ENCODE measurements at regions not wholly inside any gene's neighbourhood (a gene's known extent, or its start where the extent isn't known, plus 50 kb on each side); places are given as distances from the start of the nearest gene placed in this dataset.
"Not testable (repeated sequence)": the region's sequence is repeated elsewhere in the genome, so short reads cannot be mapped to it uniquely, and the experiment has no call there.

DNA sequence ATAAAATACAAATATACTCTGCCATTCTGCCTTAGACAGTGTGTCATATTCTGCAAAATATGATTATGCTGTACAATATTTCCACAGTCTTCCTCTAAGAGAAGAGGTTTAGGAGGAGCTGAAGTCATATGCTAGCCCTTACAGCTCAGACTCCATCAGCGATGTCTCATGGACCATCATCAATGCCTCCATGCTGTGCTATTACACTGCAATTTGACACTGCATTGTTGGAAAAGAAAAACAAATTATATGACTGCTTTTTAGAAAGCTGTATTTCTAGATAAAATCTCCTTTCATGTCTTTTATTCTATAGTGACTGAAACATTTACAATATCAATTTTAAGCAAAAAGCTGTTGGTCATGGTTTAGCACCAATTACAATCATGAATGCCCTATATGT is 1089.4 kb upstream of the MIR17HG start:
- H3K4me3 ChIP-seq (replicated peaks; ENCODE audit: low read depth, low read length): no peak overlapping the region
- TF ChIP-seq, protein P1, sequence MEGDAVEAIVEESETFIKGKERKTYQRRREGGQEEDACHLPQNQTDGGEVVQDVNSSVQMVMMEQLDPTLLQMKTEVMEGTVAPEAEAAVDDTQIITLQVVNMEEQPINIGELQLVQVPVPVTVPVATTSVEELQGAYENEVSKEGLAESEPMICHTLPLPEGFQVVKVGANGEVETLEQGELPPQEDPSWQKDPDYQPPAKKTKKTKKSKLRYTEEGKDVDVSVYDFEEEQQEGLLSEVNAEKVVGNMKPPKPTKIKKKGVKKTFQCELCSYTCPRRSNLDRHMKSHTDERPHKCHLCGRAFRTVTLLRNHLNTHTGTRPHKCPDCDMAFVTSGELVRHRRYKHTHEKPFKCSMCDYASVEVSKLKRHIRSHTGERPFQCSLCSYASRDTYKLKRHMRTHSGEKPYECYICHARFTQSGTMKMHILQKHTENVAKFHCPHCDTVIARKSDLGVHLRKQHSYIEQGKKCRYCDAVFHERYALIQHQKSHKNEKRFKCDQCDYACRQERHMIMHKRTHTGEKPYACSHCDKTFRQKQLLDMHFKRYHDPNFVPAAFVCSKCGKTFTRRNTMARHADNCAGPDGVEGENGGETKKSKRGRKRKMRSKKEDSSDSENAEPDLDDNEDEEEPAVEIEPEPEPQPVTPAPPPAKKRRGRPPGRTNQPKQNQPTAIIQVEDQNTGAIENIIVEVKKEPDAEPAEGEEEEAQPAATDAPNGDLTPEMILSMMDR (IDR thresholded peaks at IDR 0.05; ENCODE audit: low read length, missing control alignments): no peak
- DNase-seq (ENCODE audit: low read depth): no peak

DNA sequence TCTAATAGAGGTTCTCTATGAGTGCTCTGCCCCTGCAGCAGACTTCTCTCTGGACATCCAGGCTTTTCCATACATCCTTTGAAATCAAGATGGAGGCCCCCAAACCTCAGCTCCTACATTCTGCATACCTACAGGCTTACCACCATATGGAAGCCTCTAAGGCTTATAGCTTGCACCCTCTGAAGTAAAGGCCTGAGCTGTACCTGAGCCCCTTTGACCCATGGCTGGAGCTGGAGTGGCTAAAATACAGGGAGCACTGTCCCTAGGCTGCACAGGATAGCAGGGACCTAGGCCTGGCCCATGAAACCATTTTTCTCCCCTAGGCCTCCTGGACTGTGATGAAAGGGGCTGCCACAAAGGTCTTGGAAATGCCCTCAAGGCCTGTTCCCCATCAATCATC is 1086.1 kb upstream of the MIR17HG start:
- no peak for DNase-seq (ENCODE audit: low read depth)
- TF ChIP-seq, protein P1 (IDR thresholded peaks at IDR 0.05; ENCODE audit: low read length, missing control alignments): no peak
- H3K4me3 ChIP-seq (replicated peaks; ENCODE audit: low read depth, low read length): no peak overlapping the region

GRCh38 chr13:90270226-90270625 is 1077.3 kb upstream of the MIR17HG start:
- TF ChIP-seq, protein P1 (IDR thresholded peaks at IDR 0.05; ENCODE audit: low read length, missing control alignments): no peak
- peak; percentile 52 for DNase-seq (ENCODE audit: low read depth)

DNA sequence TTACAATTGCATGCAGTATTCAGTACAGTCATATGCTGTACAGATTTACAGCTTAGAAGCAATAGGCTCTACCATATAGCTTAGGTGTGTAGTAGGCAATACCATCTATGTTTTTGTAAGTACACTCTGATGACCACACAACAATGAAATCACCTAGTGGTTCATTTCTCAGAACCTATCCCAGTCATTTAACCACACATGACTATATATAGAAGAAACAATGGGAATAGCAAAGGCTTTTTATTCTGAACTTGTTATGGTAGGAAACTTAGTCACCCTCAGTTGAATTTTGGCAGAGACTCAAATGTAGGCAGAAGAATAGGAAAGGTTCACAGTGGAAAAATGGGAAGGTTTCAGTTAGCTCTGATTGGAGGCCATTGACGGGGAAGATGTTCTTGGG is 1075.1 kb upstream of the MIR17HG start:
- TF ChIP-seq, protein P1 (IDR thresholded peaks at IDR 0.05; ENCODE audit: low read length, missing control alignments): no peak
- no peak overlapping the region for H3K4me3 ChIP-seq (replicated peaks; ENCODE audit: low read depth, low read length)
- peak; percentile 93 for DNase-seq (ENCODE audit: low read depth)

More at GRCh38 chr13:90270226-90270625, 1077.3 kb upstream of the MIR17HG start:
- no peak overlapping the region for H3K4me3 ChIP-seq (replicated peaks; ENCODE audit: low read depth, low read length)

GRCh38 chr13:90276216-90276615 is 1071.3 kb upstream of the MIR17HG start:
- TF ChIP-seq, protein P1 (IDR thresholded peaks at IDR 0.05; ENCODE audit: low read length, missing control alignments): no peak
- no peak for DNase-seq (ENCODE audit: low read depth)

GRCh38 chr13:90278231-90278630 is 1069.3 kb upstream of the MIR17HG start:
- not testable (repeated sequence) for DNase-seq (ENCODE audit: low read depth); H3K4me3 ChIP-seq (replicated peaks; ENCODE audit: low read depth, low read length)

More at GRCh38 chr13:90276216-90276615, 1071.3 kb upstream of the MIR17HG start:
- no peak overlapping the region for H3K4me3 ChIP-seq (replicated peaks; ENCODE audit: low read depth, low read length)

DNA sequence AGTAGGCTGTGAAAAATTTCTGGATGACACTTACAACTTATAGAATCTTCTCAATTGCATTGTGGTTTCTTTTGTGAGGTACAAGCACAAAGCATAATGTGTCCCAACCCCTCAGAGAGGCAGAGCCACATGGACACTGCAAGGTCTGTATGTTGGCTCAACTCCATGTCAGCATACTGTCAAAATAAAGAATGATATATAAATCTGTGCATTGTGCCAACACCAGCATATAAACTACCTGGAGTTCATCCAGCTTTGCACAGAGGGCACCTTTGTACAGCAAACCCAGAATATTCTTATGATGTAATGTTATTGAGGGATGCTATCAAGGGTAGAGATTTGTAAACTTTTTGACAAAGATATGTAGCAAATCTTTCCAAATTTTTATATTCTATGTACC is 1065.8 kb upstream of the MIR17HG start:
- no peak for DNase-seq (ENCODE audit: low read depth)
- TF ChIP-seq, protein P1 (IDR thresholded peaks at IDR 0.05; ENCODE audit: low read length, missing control alignments): no peak
- no peak overlapping the region for H3K4me3 ChIP-seq (replicated peaks; ENCODE audit: low read depth, low read length)
